ENCODE measurements at regions not wholly inside any gene's neighbourhood (a gene's known extent, or its start where the extent isn't known, plus 50 kb on each side); places are given as distances from the start of the nearest gene placed in this dataset.

- Mint-ChIP-seq H3K27ac (no peak overlapping the region), H3K27me3 (peaks cover 6 to 7% of the 10 kb centered on the region in 2 donors), H3K9me3 (no peaks in the 10 kb centered on the region), H3K4me1 (no peaks in the 10 kb centered on the region), H3K36me3 (no peaks in the 10 kb centered on the region), H3K4me3 (no peak overlapping the region)
- ChIA-PET POLR2A (no interaction called here), CTCF (no interaction called here)
- Histone ChIP-seq H3K9me3 (ENCODE audit: low read length) (no peaks in the 10 kb centered on the region), H3K27ac (ENCODE audit: low read depth, low read length) (no peak overlapping the region), H3K4me1 (ENCODE audit: insufficient read depth, low read length) (no peaks in the 10 kb centered on the region), H3K4me3 (ENCODE audit: low read length) (no peak overlapping the region), H3K27me3 (ENCODE audit: insufficient read depth, low read length, poor library complexity, severe bottlenecking) (no peaks in the 10 kb centered on the region), H3K36me3 (ENCODE audit: insufficient read depth, low read length) (no peaks in the 10 kb centered on the region)
- DNase-seq, result no peak
Measured at GRCh38 chr1:14245954-14246353, 352.5 kb upstream of the KAZN start.

- Histone ChIP-seq H3K36me3 (ENCODE audit: insufficient read depth, low read length) (no peaks in the 10 kb centered on the region), H3K4me1 (ENCODE audit: insufficient read depth, low read length) (no peaks in the 10 kb centered on the region), H3K27ac (ENCODE audit: low read depth, low read length) (no peak overlapping the region), H3K27me3 (ENCODE audit: insufficient read depth, low read length, poor library complexity, severe bottlenecking) (no peaks in the 10 kb centered on the region), H3K4me3 (ENCODE audit: low read length) (no peak overlapping the region), H3K9me3 (ENCODE audit: low read length) (no peaks in the 10 kb centered on the region)
- H3K9me3 Mint-ChIP-seq, result no peaks in the 10 kb centered on the region
- no peak overlapping the region for H3K27ac Mint-ChIP-seq
- H3K36me3 Mint-ChIP-seq, result no peaks in the 10 kb centered on the region
- ChIA-PET POLR2A (no interaction called here), CTCF (no interaction called here)
- H3K27me3 Mint-ChIP-seq, result peaks cover 6 to 7% of the 10 kb centered on the region in 2 donors
- H3K4me1 Mint-ChIP-seq, result no peaks in the 10 kb centered on the region
- H3K4me3 Mint-ChIP-seq, result no peak overlapping the region
- no peak for DNase-seq
Measured at GRCh38 chr1:14246471-14246870, 352.0 kb upstream of the KAZN start.

GRCh38 chr1:14247666-14248065, 350.8 kb upstream of the KAZN start:
- Mint-ChIP-seq H3K4me3 (no peak overlapping the region), H3K9me3 (no peaks in the 10 kb centered on the region), H3K27ac (no peak overlapping the region), H3K27me3 (peaks cover 6 to 14% of the 10 kb centered on the region in 2 donors), H3K36me3 (no peaks in the 10 kb centered on the region), H3K4me1 (no peaks in the 10 kb centered on the region)
- no peak for DNase-seq
- Histone ChIP-seq H3K27me3 (ENCODE audit: insufficient read depth, low read length, poor library complexity, severe bottlenecking) (no peaks in the 10 kb centered on the region), H3K4me3 (ENCODE audit: low read length) (no peak overlapping the region), H3K36me3 (ENCODE audit: insufficient read depth, low read length) (no peaks in the 10 kb centered on the region), H3K27ac (ENCODE audit: low read depth, low read length) (no peak overlapping the region), H3K4me1 (ENCODE audit: insufficient read depth, low read length) (no peaks in the 10 kb centered on the region), H3K9me3 (ENCODE audit: low read length) (no peaks in the 10 kb centered on the region)
- ChIA-PET POLR2A (no interaction called here), CTCF (no interaction called here)

- ChIA-PET CTCF (no interaction called here), POLR2A (no interaction called here)
- no peaks in the 10 kb centered on the region for H3K4me1 Mint-ChIP-seq
- no peak overlapping the region for H3K4me3 Mint-ChIP-seq
- DNase-seq, result no peak
- no peaks in the 10 kb centered on the region for H3K36me3 ChIP-seq (ENCODE audit: insufficient read depth, low read length)
- H3K9me3 ChIP-seq (ENCODE audit: low read length), result no peaks in the 10 kb centered on the region
- H3K27ac ChIP-seq (ENCODE audit: low read depth, low read length), result no peak overlapping the region
- H3K36me3 Mint-ChIP-seq, result no peaks in the 10 kb centered on the region
- peaks cover 0 to 5% (median 0%) of the 10 kb centered on the region in 5 donors for H3K9me3 Mint-ChIP-seq
- H3K4me1 ChIP-seq (ENCODE audit: insufficient read depth, low read length), result no peaks in the 10 kb centered on the region
- no peaks in the 10 kb centered on the region for H3K27me3 ChIP-seq (ENCODE audit: insufficient read depth, low read length, poor library complexity, severe bottlenecking)
- peaks cover 2 to 12% of the 10 kb centered on the region in 2 donors for H3K27me3 Mint-ChIP-seq
- no peak overlapping the region for H3K27ac Mint-ChIP-seq
- no peak overlapping the region for H3K4me3 ChIP-seq (ENCODE audit: low read length)
Measured at GRCh38 chr1:14251871-14252270, 346.6 kb upstream of the KAZN start.

- Mint-ChIP-seq H3K27me3 (peaks cover 2 to 12% of the 10 kb centered on the region in 2 donors), H3K4me1 (no peaks in the 10 kb centered on the region), H3K9me3 (peaks cover 0 to 6% (median 0%) of the 10 kb centered on the region in 5 donors), H3K36me3 (no peaks in the 10 kb centered on the region), H3K4me3 (no peak overlapping the region), H3K27ac (no peak overlapping the region)
- ChIA-PET POLR2A (no interaction called here), CTCF (no interaction called here)
- H3K9me3 ChIP-seq (ENCODE audit: low read length), result no peaks in the 10 kb centered on the region
- no peaks in the 10 kb centered on the region for H3K27me3 ChIP-seq (ENCODE audit: insufficient read depth, low read length, poor library complexity, severe bottlenecking)
- no peak for DNase-seq
- no peaks in the 10 kb centered on the region for H3K4me1 ChIP-seq (ENCODE audit: insufficient read depth, low read length)
- H3K27ac ChIP-seq (ENCODE audit: low read depth, low read length), result no peak overlapping the region
- H3K4me3 ChIP-seq (ENCODE audit: low read length), result no peak overlapping the region
- no peaks in the 10 kb centered on the region for H3K36me3 ChIP-seq (ENCODE audit: insufficient read depth, low read length)
Measured at GRCh38 chr1:14253676-14254075, 344.8 kb upstream of the KAZN start.

GRCh38 chr1:14254251-14254650, 344.2 kb upstream of the KAZN start:
- Mint-ChIP-seq H3K27ac (no peak overlapping the region), H3K4me3 (no peak overlapping the region), H3K4me1 (no peaks in the 10 kb centered on the region), H3K27me3 (peaks cover 2 to 7% of the 10 kb centered on the region in 2 donors), H3K36me3 (no peaks in the 10 kb centered on the region), H3K9me3 (peaks cover 0 to 6% (median 0%) of the 10 kb centered on the region in 5 donors)
- DNase-seq, result no peak
- no peaks in the 10 kb centered on the region for H3K4me1 ChIP-seq (ENCODE audit: insufficient read depth, low read length)
- H3K27ac ChIP-seq (ENCODE audit: low read depth, low read length), result no peak overlapping the region
- no peaks in the 10 kb centered on the region for H3K36me3 ChIP-seq (ENCODE audit: insufficient read depth, low read length)
- no peaks in the 10 kb centered on the region for H3K9me3 ChIP-seq (ENCODE audit: low read length)
- CTCF ChIA-PET, result no interaction called here
- H3K4me3 ChIP-seq (ENCODE audit: low read length), result no peak overlapping the region
- H3K27me3 ChIP-seq (ENCODE audit: insufficient read depth, low read length, poor library complexity, severe bottlenecking), result no peaks in the 10 kb centered on the region
- POLR2A ChIA-PET, result no interaction called here

- no peak for DNase-seq
- Mint-ChIP-seq H3K4me3 (no peak overlapping the region), H3K9me3 (peaks cover 0 to 6% (median 0%) of the 10 kb centered on the region in 5 donors), H3K27ac (no peak overlapping the region), H3K36me3 (no peaks in the 10 kb centered on the region), H3K27me3 (peaks cover 2 to 7% of the 10 kb centered on the region in 2 donors), H3K4me1 (no peaks in the 10 kb centered on the region)
- no peak overlapping the region for H3K4me3 ChIP-seq (ENCODE audit: low read length)
- CTCF ChIA-PET, result no interaction called here
- no peaks in the 10 kb centered on the region for H3K9me3 ChIP-seq (ENCODE audit: low read length)
- no peaks in the 10 kb centered on the region for H3K36me3 ChIP-seq (ENCODE audit: insufficient read depth, low read length)
- H3K27me3 ChIP-seq (ENCODE audit: insufficient read depth, low read length, poor library complexity, severe bottlenecking), result no peaks in the 10 kb centered on the region
- H3K4me1 ChIP-seq (ENCODE audit: insufficient read depth, low read length), result no peaks in the 10 kb centered on the region
- POLR2A ChIA-PET, result no interaction called here
- H3K27ac ChIP-seq (ENCODE audit: low read depth, low read length), result no peak overlapping the region
Measured at GRCh38 chr1:14255233-14255632, 343.3 kb upstream of the KAZN start.

GRCh38 chr1:14255711-14256110, 342.8 kb upstream of the KAZN start:
- Histone ChIP-seq H3K27me3 (ENCODE audit: insufficient read depth, low read length, poor library complexity, severe bottlenecking) (no peaks in the 10 kb centered on the region), H3K36me3 (ENCODE audit: insufficient read depth, low read length) (no peaks in the 10 kb centered on the region), H3K4me1 (ENCODE audit: insufficient read depth, low read length) (no peaks in the 10 kb centered on the region), H3K27ac (ENCODE audit: low read depth, low read length) (no peak overlapping the region), H3K4me3 (ENCODE audit: low read length) (no peak overlapping the region), H3K9me3 (ENCODE audit: low read length) (no peaks in the 10 kb centered on the region)
- H3K27me3 Mint-ChIP-seq, result peaks cover 0 to 7% of the 10 kb centered on the region in 2 donors
- H3K9me3 Mint-ChIP-seq, result peaks cover 0 to 6% (median 0%) of the 10 kb centered on the region in 5 donors
- H3K4me1 Mint-ChIP-seq, result no peaks in the 10 kb centered on the region
- no peak for DNase-seq
- no peak overlapping the region for H3K27ac Mint-ChIP-seq
- ChIA-PET POLR2A (no interaction called here), CTCF (no interaction called here)
- H3K4me3 Mint-ChIP-seq, result no peak overlapping the region
- H3K36me3 Mint-ChIP-seq, result no peaks in the 10 kb centered on the region

GRCh38 chr1:14259191-14259757, 339.2 kb upstream of the KAZN start:
- POLR2A ChIA-PET, result no interaction called here
- DNase-seq, result no peak
- Mint-ChIP-seq H3K36me3 (no peaks in the 10 kb centered on the region), H3K4me3 (no peak overlapping the region), H3K27me3 (peaks cover under 1 to 7% of the 10 kb centered on the region in 2 donors), H3K4me1 (no peaks in the 10 kb centered on the region), H3K27ac (no peak overlapping the region), H3K9me3 (peaks cover 0 to 8% (median 0%) of the 10 kb centered on the region in 5 donors)
- Histone ChIP-seq H3K4me1 (ENCODE audit: insufficient read depth, low read length) (no peaks in the 10 kb centered on the region), H3K27ac (ENCODE audit: low read depth, low read length) (no peak overlapping the region), H3K4me3 (ENCODE audit: low read length) (no peak overlapping the region), H3K36me3 (ENCODE audit: insufficient read depth, low read length) (no peaks in the 10 kb centered on the region), H3K27me3 (ENCODE audit: insufficient read depth, low read length, poor library complexity, severe bottlenecking) (no peaks in the 10 kb centered on the region), H3K9me3 (ENCODE audit: low read length) (no peaks in the 10 kb centered on the region)
- CTCF ChIA-PET, result no interaction called here
